H1 (cell line): ENCODE measurements at regions not wholly inside any gene's neighbourhood (a gene's known extent, or its start where the extent isn't known, plus 50 kb on each side); places are given as distances from the start of the nearest gene placed in this dataset.

Experiments
- CTCF ChIA-PET: fragments of 300-600 bp; sonication (Branson Sonifier 250); formaldehyde crosslinking; loops from one replicate; lab custom pipeline; 2021; ENCODE audit not compliant: partially characterized antibody; lab: Charles Lee
- POLR2A ChIA-PET: fragments of 300-600 bp; sonication (Branson Sonifier 250); formaldehyde crosslinking; loops from one replicate; lab custom pipeline; 2021; ENCODE audit warnings: inconsistent platforms; ENCODE audit not compliant: partially characterized antibody; lab: Charles Lee
- DNase-seq, 2 experiments: peaks; one replicate each; pipeline versions ENCODE4 v3.0.0 to v3.0.0-alpha.2; 2010 to 2022; ENCODE audit warnings: low spot score in 2 of 2, low read depth in 1 of 2, mixed read lengths in 1 of 2
- FAIRE-seq: peaks from 2 replicates; lab custom pipeline; 2011; peaks lifted over from hg19 to GRCh38; lab: Jason Lieb, UNC
- H2AFZ ChIP-seq: 2 replicates; pipeline ENCODE4 v1.8.1; 2012; ENCODE audit warnings: low read length, inconsistent platforms
- H2AK5ac ChIP-seq: 2 replicates; pipeline ENCODE4 v1.6.1; 2013; ENCODE audit warnings: low read depth, low read length
- H2BK120ac ChIP-seq: replicated peaks from 2 replicates; pipeline ENCODE3; 2013; ENCODE audit warnings: low read depth, low read length, inconsistent platforms
- H2BK12ac ChIP-seq: 2 replicates; pipeline ENCODE4 v1.6.1; 2013; ENCODE audit warnings: low read depth, low read length
- H2BK15ac ChIP-seq: 2 replicates; pipeline ENCODE4 v1.6.1; 2013; ENCODE audit warnings: low read length
- H2BK20ac ChIP-seq: 2 replicates; pipeline ENCODE4 v1.6.1; 2013; ENCODE audit warnings: low read length
- H2BK5ac ChIP-seq: 2 replicates; pipeline ENCODE4 v1.6.1; 2013; ENCODE audit warnings: low read depth, low read length
- H3K14ac ChIP-seq: 2 replicates; pipeline ENCODE4 v1.6.1; 2013; ENCODE audit warnings: inconsistent platforms; ENCODE audit not compliant: insufficient read length
- H3K18ac ChIP-seq: 2 replicates; pipeline ENCODE4 v1.6.1; 2013; ENCODE audit warnings: low read length; ENCODE audit errors: extremely low read depth
- H3K23ac ChIP-seq: 2 replicates; pipeline ENCODE4 v1.6.1; 2013; ENCODE audit warnings: inconsistent platforms; ENCODE audit not compliant: insufficient read length
- H3K23me2 ChIP-seq: 2 replicates; pipeline ENCODE4 v1.6.1; 2013; ENCODE audit warnings: low read depth, low read length
- H3K27ac ChIP-seq: 2 replicates; pipeline ENCODE4 v1.6.1; 2011; ENCODE audit warnings: low read depth, low read length, inconsistent platforms
- H3K27me3 ChIP-seq, 4 experiments: replicated peaks in 1 of 4; 1 replicate in 1 of 4; 2 replicates in 3 of 4; pipeline versions ENCODE4 v1.6.1 to v1.8.1; 2011 to 2013; ENCODE audit warnings: low read length in 3 of 4, mild to moderate bottlenecking in 3 of 4, inconsistent platforms in 2 of 4, mixed read lengths in 2 of 4, moderate library complexity in 1 of 4; ENCODE audit not compliant: control insufficient read depth in 3 of 4, insufficient read depth in 3 of 4; ENCODE audit errors: extremely low read depth in 1 of 4
- H3K36me3 ChIP-seq, 4 experiments: 2 replicates each; pipeline versions ENCODE4 v1.6.1 to v1.8.1; 2011 to 2013; ENCODE audit warnings: mild to moderate bottlenecking in 4 of 4, low read length in 3 of 4, moderate library complexity in 2 of 4, control low read depth in 1 of 4, inconsistent platforms in 1 of 4; ENCODE audit not compliant: insufficient read depth in 4 of 4, control insufficient read depth in 2 of 4
- H3K4ac ChIP-seq: replicated peaks from 2 replicates; pipeline ENCODE3; 2013; ENCODE audit warnings: low read length, low read depth, mixed read lengths, inconsistent platforms; ENCODE audit not compliant: insufficient read length
- H3K4me1 ChIP-seq, 4 experiments: replicated peaks in 1 of 4; 1 replicate in 1 of 4; 2 replicates in 3 of 4; pipeline versions ENCODE4 v1.6.1 to v1.8.1; 2011 to 2013; ENCODE audit warnings: low read length in 3 of 4, inconsistent platforms in 2 of 4, mixed read lengths in 1 of 4; ENCODE audit not compliant: insufficient read depth in 4 of 4, control insufficient read depth in 3 of 4
- H3K4me2 ChIP-seq, 2 experiments: 2 replicates each; pipeline versions ENCODE4 v1.6.1 to v1.8.1; 2011 to 2013; ENCODE audit warnings: low read depth in 2 of 2, low read length in 2 of 2, control low read depth in 1 of 2, inconsistent platforms in 1 of 2, mild to moderate bottlenecking in 1 of 2; ENCODE audit not compliant: insufficient read depth in 1 of 2
- H3K4me3 ChIP-seq, 4 experiments: fragments of 200-600, 300-600 bp in 1 of 4; sonication (generic), shearing (Covaris generic), sonication (Bioruptor Twin) in 1 of 4; 2 replicates each; pipeline versions ENCODE4 v1.5.1 to v1.8.1; 2011 to 2016; ENCODE audit warnings: low read length in 4 of 4, low read depth in 3 of 4, control low read depth in 2 of 4, inconsistent platforms in 2 of 4, mild to moderate bottlenecking in 2 of 4, mixed read lengths in 1 of 4, moderate library complexity in 1 of 4; ENCODE audit not compliant: insufficient read depth in 2 of 4; ENCODE audit errors: extremely low read depth in 1 of 4
- H3K56ac ChIP-seq: replicated peaks from 2 replicates; pipeline ENCODE3; 2013; ENCODE audit warnings: low read depth, mild to moderate bottlenecking, mixed read lengths, low read length, inconsistent platforms; ENCODE audit not compliant: insufficient read length
- H3K79me1 ChIP-seq: 2 replicates; pipeline ENCODE4 v1.6.1; 2013; ENCODE audit warnings: low read depth, low read length, control low read depth
- H3K79me2 ChIP-seq, 2 experiments: 2 replicates each; pipeline versions ENCODE4 v1.6.1 to v1.8.1; 2012 to 2013; ENCODE audit warnings: low read length in 2 of 2, mild to moderate bottlenecking in 2 of 2, inconsistent platforms in 1 of 2; ENCODE audit not compliant: insufficient read depth in 2 of 2, control insufficient read depth in 1 of 2
- H3K9ac ChIP-seq, 4 experiments: replicated peaks in 1 of 4; 1 replicate in 1 of 4; 2 replicates in 3 of 4; pipeline versions ENCODE4 v1.6.1 to v1.8.1; 2011 to 2013; ENCODE audit warnings: low read depth in 3 of 4, low read length in 3 of 4, control low read depth in 2 of 4, mild to moderate bottlenecking in 2 of 4, moderate library complexity in 2 of 4, inconsistent platforms in 1 of 4; ENCODE audit errors: extremely low read depth in 1 of 4
- H3K9me3 ChIP-seq, 2 experiments: 2 replicates each; pipeline versions ENCODE4 v1.6.1 to v1.8.1; 2012 to 2013; ENCODE audit warnings: mild to moderate bottlenecking in 2 of 2, moderate library complexity in 2 of 2, control low read depth in 1 of 2, inconsistent platforms in 1 of 2, low read depth in 1 of 2, low read length in 1 of 2, mixed read lengths in 1 of 2; ENCODE audit not compliant: insufficient read depth in 2 of 2
- H4K20me1 ChIP-seq, 2 experiments: replicated peaks in 1 of 2; 2 replicates each; pipeline versions ENCODE3 to v1.8.1; 2011 to 2013; ENCODE audit warnings: inconsistent platforms in 2 of 2, low read length in 2 of 2, mild to moderate bottlenecking in 1 of 2; ENCODE audit not compliant: insufficient read depth in 2 of 2, control insufficient read depth in 1 of 2
- H4K5ac ChIP-seq: 2 replicates; pipeline ENCODE4 v1.6.1; 2013; ENCODE audit warnings: low read length, low read depth, mixed read lengths, inconsistent platforms; ENCODE audit not compliant: insufficient read length
- H4K8ac ChIP-seq: 2 replicates; pipeline ENCODE4 v1.8.0; 2013; ENCODE audit warnings: mild to moderate bottlenecking, moderate library complexity, low read length, inconsistent platforms; ENCODE audit not compliant: insufficient read depth; ENCODE audit errors: extremely low read depth
- H4K91ac ChIP-seq: replicated peaks from 2 replicates; pipeline ENCODE3; 2013; ENCODE audit warnings: low read length, mixed read lengths, inconsistent platforms; ENCODE audit not compliant: insufficient read length
- ATF3 ChIP-seq: IDR thresholded peaks from 2 replicates; pipeline ENCODE4 v1.6.1; 2011; ENCODE audit warnings: low read depth, mild to moderate bottlenecking, low read length; ENCODE audit not compliant: insufficient read depth
- CHD2 ChIP-seq: IDR thresholded peaks from 2 replicates; pipeline ENCODE4 v1.6.1; 2012; ENCODE audit warnings: low read length, improper control_type of control experiment
- EZH2 ChIP-seq: fragments of 200-600 bp; sonication (generic); IDR thresholded peaks from 2 replicates; pipeline ENCODE4 v1.7.1; 2012; ENCODE audit warnings: low read depth, mild to moderate bottlenecking, moderate library complexity, low read length, inconsistent platforms; ENCODE audit not compliant: severe bottlenecking
- PHF8 ChIP-seq: fragments of 200-600 bp; sonication (generic); conservative IDR thresholded peaks from 2 replicates; pipeline ENCODE4 v1.7.1; 2012; ENCODE audit warnings: low read depth, mild to moderate bottlenecking, inconsistent platforms, low read length, moderate library complexity
- POLR2A ChIP-seq, 2 experiments: IDR thresholded peaks; 1 replicate in 1 of 2; 2 replicates in 1 of 2; pipeline ENCODE4 v1.6.1; 2011; ENCODE audit warnings: low read depth in 2 of 2, low read length in 2 of 2, mild to moderate bottlenecking in 2 of 2; ENCODE audit errors: control extremely low read depth in 1 of 2
- RNF2 ChIP-seq: fragments of 200-900, 300-1000 bp; sonication (generic); IDR thresholded peaks from 2 replicates; pipeline ENCODE4 v1.7.1; 2016; ENCODE audit warnings: borderline replicate concordance, low read depth, mild to moderate bottlenecking, antibody characterized with exemption, low read length; ENCODE audit not compliant: poor library complexity, severe bottlenecking; ENCODE audit errors: missing control alignments
- SAP30 ChIP-seq: fragments of 300-600 bp; sonication (generic); IDR thresholded peaks from 2 replicates; pipeline ENCODE4 v1.7.1; 2012; ENCODE audit warnings: low read length, moderate library complexity, mild to moderate bottlenecking, inconsistent platforms; ENCODE audit not compliant: insufficient read depth, insufficient replicate concordance
- SIN3A ChIP-seq, 2 experiments: IDR thresholded peaks in 1 of 2; conservative IDR thresholded peaks in 1 of 2; 2 replicates each; pipeline ENCODE4 v1.6.1; 2011 to 2012; ENCODE audit warnings: low read length in 2 of 2, improper control_type of control experiment in 1 of 2, low read depth in 1 of 2, mild to moderate bottlenecking in 1 of 2
- SIX5 ChIP-seq: IDR thresholded peaks from 2 replicates; pipeline ENCODE4 v1.6.1; 2011; ENCODE audit warnings: mild to moderate bottlenecking, low read depth, low read length
- SRF ChIP-seq: IDR thresholded peaks from 2 replicates; pipeline ENCODE4 v1.6.1; 2011; ENCODE audit warnings: mild to moderate bottlenecking, low read depth, low read length, moderate library complexity
- TEAD4 ChIP-seq: IDR thresholded peaks from 2 replicates; pipeline ENCODE4 v1.6.1; 2012; ENCODE audit warnings: low read depth, low read length, inconsistent platforms, mixed read lengths
- WGBS, 2 experiments: shearing (Covaris generic) in 1 of 2; methylation state at CpG; one replicate each; pipeline versions ENCODE4 v1.1.6 to v1.1.7; 2013 to 2015; ENCODE audit warnings: low lambda C conversion rate in 2 of 2, mixed read lengths in 2 of 2, inconsistent platforms in 1 of 2, low coverage in 1 of 2, missing lambda C conversion rate in 1 of 2; ENCODE audit not compliant: insufficient replicate concordance in 2 of 2, insufficient coverage in 1 of 2, insufficient read length in 1 of 2; ENCODE audit errors: extremely low coverage in 1 of 2, missing lambda C conversion rate in 1 of 2; 5-methylcytosine and 5-hydroxymethylcytosine counted together

DNA sequence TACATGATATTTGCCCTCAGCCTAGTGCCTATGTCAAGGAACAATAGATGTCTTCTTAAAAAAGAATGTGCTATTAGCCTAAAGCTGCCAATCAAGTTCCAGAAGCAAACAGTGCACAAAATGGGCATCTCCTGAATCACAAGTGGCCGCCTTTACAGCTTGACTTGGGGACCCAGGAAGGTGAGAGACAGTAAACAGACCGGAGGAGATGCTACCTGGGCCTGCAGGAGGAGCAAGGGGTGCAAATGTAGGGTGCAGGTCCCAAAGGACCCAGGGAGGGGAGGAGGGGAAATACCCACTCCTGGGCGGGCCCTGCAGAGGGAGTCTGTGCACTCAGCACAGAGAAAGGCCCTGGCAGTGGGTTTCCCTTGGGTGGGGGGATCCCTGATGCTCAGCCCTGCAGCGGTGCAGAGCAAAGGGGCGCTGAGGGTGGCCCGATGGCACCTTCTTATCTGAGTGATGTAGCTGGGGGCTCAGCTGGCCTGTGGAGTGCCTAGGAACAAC lies 147.7 kb downstream of the WDR11 start:
- H2BK20ac ChIP-seq = no peak overlapping the region
- H3K79me2 ChIP-seq = no peaks in the 10 kb centered on the region
- FAIRE-seq (no peak), DNase-seq (no peak)
- no peak overlapping the region for H2BK5ac ChIP-seq
- H4K91ac ChIP-seq = no peak overlapping the region
- no peak overlapping the region for H3K4me3 ChIP-seq
- peaks cover 0 to 5% of the 10 kb centered on the region in 2 experiments; a peak in 1 of 4 replicates for H3K9me3 ChIP-seq
- no peak overlapping the region for H3K4me2 ChIP-seq
- H3K9ac ChIP-seq = no peak overlapping the region
- H3K23ac ChIP-seq = no peak overlapping the region
- H2BK120ac ChIP-seq = no peak overlapping the region
- no peaks in the 10 kb centered on the region for H3K36me3 ChIP-seq
- TF ChIP-seq CHD2 (no peak), SIN3A (conservative IDR thresholded peaks at IDR 0.05 in 1 of 2, IDR thresholded peaks at IDR 0.05 in 1 of 2; ENCODE audit: low read depth in 1 of 2, low read length in 2 of 2) (no peak), EZH2 (no peak), TEAD4 (no peak), RNF2 (no peak), POLR2A (IDR thresholded peaks at IDR 0.05; ENCODE audit: control extremely low read depth in 1 of 2, low read depth in 2 of 2, low read length in 2 of 2) (no peak), SRF (no peak), SAP30 (no peak), ATF3 (no peak), SIX5 (no peak), PHF8 (no peak)
- no peaks in the 10 kb centered on the region for H4K20me1 ChIP-seq
- H3K27ac ChIP-seq = no peak overlapping the region
- no peak overlapping the region for H2AK5ac ChIP-seq
- H2AFZ ChIP-seq = no peak overlapping the region
- H3K79me1 ChIP-seq = no peaks in the 10 kb centered on the region
- H3K27me3 ChIP-seq = no peaks in the 10 kb centered on the region; a peak in 2 of 7 replicates
- H3K14ac ChIP-seq = no peak overlapping the region
- H4K5ac ChIP-seq = no peak overlapping the region
- POLR2A ChIA-PET = no interaction called here
- no peak overlapping the region for H4K8ac ChIP-seq
- H3K4ac ChIP-seq = no peak overlapping the region
- no peak overlapping the region for H3K56ac ChIP-seq
- no peak overlapping the region for H2BK15ac ChIP-seq
- peaks cover 0 to 4% (median under 1%) of the 10 kb centered on the region in 4 experiments; a peak in 2 of 7 replicates for H3K4me1 ChIP-seq
- CTCF ChIA-PET = interaction anchor here (0.9 to 2.6 kb wide), 9 partner anchors 12 to 397 kb away, joined by 3 to 10 read pairs (median 3); no protein-coding TSS in a partner anchor
- no peak overlapping the region for H3K18ac ChIP-seq
- no peaks in the 10 kb centered on the region; the same call in 1 of the 2 replicates for H3K23me2 ChIP-seq
- 94% methylated on average over 6 of the region's 6 CpGs; no CpG with 5 or more reads in 1 of the 2 experiments for WGBS, 2 experiments
- H2BK12ac ChIP-seq = no peak overlapping the region
